Hematopoietic multipotent progenitor cell (in vitro differentiated cells): ENCODE measurements at regions not wholly inside any gene's neighbourhood (a gene's known extent, or its start where the extent isn't known, plus 50 kb on each side); places are given as distances from the start of the nearest gene placed in this dataset.
"Not testable (repeated sequence)": the region's sequence is repeated elsewhere in the genome, so short reads cannot be mapped to it uniquely, and the experiment has no call there.

Experiments
- DNase-seq, 3 donors: peaks; one replicate each; pipeline ENCODE4 v3.0.0-alpha.2; 2011 to 2015; ENCODE audit warnings: low read depth in 2 of 3, low spot score in 2 of 3

DNA sequence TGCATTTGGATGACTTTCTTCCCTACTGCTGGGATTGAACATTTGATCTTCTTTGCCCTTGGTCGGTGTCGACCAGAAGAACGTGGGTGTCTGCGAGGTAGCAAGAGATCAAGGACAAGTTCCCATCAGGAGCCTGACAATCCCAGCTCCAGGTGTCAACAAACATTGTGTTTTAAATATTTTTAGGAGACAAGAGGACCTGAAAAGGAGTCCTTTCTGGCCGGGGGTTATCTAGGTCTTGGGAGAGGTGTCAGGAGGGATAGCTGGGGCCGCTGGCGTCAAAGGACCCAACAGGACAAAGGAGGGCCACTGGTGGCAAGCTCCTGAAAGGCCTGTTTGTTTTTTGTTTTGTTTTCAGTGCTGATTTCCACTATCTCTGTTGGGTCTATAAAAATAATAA, 308.4 kb upstream of the ERCC4 start:
- no peak for DNase-seq

DNA sequence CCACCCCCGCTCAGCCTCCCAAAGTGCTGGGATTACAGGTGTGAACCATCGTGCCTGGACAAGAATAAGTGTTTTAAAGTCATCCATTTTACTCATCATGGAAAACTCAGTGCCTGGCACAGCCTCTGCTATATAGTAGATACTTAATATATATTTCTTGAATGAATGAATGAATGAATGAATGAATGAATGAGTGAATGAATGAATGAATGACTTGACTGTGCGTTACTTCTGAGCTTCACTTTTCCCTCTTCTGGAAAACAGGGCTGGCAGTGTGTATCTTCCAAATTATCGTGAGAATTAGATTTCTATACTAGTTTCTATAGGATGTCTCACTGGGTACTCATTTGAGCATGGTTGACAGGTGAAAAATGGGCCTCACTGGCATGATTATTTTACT, 307.3 kb upstream of the ERCC4 start:
- DNase-seq: no peak

DNA sequence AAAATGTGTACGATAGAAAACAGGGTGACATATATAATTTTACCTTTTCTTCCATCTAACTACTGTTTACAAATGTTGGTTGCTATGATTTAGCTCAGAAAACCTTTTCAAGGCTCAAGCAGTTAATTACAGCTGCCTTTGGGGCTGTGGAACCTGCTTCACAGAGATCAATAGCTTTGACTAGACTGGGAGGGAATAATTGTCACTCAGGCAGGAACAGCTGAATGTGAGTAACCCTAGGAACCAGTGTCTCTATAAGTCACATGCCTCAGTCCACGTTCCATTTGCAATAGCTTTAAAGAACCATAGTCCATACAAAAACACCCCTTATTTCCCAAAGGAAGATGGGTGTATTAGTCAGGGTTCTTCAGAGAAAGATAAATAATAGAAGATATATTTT, 306.8 kb upstream of the ERCC4 start:
- no peak for DNase-seq

DNA sequence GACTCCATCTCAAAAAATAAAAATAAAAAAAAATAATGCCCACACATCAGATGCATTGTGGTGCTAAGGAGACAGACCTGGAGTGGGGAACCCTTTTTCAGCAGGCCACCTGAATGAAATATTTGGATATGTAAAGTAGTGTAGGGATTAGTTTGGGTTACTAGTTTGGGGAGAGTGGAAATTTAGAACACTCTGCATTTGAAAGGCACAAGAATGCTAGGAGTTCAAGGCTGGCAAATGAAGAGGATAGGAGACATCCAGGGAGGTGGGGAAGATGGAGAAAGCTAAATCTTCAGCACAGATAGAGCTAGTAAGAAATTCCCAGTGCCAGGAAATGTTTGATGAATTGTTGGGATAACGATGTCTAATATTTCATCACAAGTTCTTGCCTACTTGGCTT, 298.3 kb upstream of the ERCC4 start:
- DNase-seq: no peak

DNA sequence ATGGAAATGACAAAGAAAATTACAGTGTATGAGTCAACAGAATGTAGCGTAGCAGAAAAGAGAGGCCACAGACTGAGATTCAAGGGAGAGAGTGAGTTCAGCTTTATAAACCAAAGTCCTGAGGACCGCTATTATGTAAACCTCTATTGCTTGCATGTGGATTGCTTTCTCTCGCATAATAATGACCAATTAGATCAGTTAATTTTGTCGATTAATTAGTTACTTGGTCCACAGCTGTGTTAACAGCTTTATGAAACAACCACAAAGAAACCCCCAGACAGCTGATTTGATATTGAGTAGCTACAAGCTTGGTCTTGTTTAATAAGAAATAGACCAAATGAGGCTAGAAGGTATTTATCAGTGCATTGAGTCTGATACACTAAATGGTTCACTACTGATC, 291.8 kb upstream of the ERCC4 start:
- DNase-seq: no peak

DNA sequence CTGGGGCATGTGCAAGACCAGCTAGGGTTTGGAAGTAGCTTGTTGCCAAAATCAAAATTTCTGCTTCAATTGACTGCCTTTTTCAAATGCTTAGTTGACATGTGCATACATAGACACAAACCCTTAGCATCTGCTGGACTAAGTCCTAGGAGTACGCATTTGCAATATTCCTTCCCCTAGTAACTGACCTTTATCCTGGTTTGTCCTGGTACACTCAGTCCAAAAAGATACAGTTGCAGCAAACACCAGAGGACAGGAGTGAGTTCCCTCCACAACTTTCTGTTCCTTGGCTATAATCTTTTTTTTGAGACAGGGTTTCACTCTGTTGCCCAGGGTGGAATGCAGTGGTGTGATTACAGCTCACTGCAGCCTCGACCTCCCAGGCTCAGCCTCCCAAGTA, 290.2 kb upstream of the ERCC4 start:
- no peak for DNase-seq

DNA sequence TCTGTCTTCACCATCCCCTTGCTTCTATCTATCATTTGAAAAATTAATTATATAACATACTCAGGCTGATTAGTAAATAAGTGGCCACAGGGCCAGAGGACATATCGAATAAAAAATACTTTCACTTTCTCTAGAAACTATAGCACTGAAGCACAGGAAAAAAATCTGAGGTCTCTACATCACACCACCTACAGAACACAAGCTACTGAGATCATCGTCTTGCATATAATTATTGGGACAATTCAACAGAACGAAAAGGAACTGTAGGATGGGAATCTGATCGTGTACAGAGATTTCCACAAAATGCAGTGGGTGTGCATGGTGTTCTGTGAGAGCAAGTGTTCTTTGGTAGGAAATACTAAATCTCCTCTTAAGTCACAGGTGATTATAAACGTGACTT, 289.6 kb upstream of the ERCC4 start:
- DNase-seq: no peak

DNA sequence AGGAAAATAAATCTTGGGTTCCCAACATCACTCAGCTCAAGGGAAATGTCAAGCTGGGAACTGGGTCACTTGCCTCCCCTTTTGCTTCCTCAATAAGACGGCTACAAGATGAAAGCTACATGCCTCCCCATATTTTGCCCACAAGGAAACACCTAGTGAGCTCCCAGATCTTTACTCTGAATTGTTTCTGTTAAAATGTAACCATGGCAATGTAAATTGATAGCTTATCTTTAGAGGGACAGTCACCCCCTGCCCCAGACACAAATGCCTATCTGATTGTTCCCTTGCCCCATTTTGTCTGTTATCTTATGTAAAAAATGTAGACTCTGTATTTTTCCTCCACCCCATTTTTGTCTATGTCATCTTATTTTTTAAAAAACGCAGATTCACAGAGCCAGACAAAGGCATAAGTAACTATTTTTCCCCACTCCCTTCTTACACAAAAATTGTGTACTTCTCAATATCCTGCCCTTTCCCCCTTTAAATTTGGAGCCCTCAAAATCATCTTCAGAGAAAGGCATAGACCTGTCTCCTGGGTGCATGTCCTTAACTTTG, 288.7 kb upstream of the ERCC4 start:
- no peak for DNase-seq

DNA sequence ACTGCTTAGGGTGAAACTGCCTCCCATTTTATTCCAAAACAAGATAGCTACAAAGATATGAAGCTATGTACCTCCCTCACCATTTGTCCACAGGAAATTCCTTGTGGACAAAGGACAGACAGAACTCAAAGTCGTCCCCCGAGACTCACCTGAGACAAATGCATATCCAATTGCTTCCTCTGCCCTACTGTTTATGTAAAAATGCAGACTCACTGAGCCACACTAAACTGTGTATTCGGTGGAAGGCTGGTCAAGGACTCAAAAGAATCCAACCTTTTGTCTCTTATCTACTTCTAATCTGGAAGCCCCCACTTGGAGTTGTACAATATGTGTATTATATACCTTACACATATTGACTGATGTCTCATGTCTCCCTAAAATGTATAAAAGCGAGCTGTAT, 288.0 kb upstream of the ERCC4 start:
- no peak for DNase-seq

DNA sequence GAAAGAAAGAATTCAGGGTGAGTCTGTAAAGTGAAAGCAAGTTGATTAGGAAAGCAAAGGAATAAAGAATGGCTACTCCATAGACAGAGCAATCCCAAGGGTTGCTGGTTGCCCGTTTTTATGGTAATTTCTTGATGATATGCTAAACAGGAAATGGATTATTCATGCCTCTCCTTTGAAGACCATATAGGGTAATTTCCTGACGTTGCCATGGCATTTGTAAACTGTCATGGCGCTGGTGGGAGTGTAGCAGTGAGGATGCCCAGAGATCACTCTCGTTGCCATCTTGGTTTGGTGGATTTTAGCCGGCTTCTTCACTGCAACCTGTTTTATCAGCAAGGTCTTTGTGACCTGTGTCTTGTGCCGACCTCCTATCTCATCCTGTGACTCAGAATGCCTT, 287.4 kb upstream of the ERCC4 start:
- not testable (repeated sequence) for DNase-seq

DNA sequence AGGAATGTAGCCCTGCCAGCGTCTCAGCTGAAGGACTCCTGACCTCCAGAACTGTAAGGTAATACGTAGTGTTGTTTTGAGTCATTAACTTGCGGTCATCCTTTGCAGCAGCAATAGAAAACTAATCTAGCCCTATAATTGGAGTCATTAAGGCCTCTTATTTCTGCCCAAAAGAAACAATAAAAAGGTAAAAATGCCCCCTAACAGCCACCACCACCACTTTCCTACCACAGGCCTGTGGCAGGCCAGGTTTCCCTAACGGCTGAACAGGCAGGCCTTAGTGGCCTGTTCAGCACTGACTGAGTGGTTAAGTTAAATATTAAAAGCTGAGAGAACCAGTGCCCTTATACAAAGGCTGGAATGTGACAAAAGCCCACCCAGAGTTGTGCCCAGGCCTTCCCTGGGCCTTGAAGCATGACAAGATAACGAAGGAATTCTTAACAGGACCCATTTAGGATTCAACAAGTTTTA, 286.5 kb upstream of the ERCC4 start:
- DNase-seq: no peak

DNA sequence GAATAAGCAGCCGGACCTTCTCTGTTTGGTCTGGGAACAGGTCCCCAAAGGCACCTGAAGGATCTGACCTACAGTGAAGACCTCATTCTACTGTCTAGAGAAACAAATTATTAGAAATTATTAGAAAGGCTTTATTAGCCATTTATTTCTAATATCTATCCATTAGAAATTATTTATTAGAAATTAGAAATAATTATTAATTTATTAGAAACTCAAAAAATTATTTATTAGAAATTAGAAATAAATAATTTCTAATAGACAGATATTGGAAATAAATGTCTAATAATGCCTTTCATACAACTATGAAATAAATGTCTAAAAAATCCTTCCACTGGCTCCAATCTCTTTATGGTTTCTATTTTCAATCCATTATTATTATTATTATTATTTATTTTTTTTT, 285.7 kb upstream of the ERCC4 start:
- DNase-seq: no peak

DNA sequence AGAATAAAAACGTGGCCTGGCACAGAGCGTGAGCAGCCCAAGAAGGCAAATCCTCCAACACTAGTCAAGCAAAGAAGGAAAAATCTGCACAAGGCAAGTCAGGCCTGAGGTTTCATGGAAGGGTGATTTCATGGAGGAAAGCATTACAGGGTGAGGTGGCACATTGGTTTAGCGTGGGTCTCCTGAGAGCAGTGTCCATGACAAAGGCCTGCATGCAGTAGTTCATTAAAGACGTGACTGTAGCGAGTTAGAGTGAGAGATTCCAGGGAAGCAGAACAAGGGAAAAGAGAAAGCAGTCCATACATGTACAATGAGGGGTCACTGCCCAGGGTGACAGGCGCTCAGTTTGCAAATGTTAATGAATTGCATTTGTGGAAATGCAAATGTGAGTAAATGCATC, 285.0 kb upstream of the ERCC4 start:
- no peak for DNase-seq

DNA sequence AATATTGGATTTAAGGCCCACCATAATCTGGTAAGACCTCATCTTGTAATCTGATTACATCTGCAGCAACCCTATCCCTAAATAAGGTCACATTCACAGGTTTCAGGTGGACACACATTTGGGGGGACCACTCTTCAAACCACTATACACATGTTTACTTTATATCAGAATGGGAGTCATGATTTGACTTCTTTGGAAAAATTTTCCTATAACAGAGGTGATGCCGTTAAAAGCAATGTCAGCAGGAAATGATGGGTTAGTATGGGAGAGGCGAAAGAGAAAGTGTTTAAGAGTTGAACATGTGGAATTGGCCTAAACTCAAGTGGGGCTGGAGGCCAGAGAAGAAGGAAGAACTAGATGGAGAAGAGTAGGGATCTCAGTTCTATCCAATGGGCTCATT, 281.7 kb upstream of the ERCC4 start:
- DNase-seq: no peak

DNA sequence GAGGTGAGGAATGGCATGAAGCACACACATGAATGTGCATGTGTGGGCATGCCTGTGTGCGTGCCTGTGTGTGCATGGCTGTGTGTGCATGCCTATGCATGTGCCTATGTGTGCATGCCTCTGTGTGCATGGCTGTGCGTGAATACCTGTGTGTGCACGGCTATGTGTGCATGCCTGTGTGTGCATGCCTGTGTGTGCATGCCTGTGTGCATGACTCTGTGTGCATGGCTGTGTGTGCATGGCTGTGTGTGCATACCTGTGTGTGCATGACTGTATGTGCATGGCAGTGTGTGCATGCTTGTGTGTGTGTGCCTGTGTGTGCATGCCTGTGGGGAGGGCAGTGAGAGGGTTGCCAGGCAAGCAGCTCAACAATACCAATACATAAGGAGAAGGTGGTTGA, 276.5 kb upstream of the ERCC4 start:
- DNase-seq: no peak

DNA sequence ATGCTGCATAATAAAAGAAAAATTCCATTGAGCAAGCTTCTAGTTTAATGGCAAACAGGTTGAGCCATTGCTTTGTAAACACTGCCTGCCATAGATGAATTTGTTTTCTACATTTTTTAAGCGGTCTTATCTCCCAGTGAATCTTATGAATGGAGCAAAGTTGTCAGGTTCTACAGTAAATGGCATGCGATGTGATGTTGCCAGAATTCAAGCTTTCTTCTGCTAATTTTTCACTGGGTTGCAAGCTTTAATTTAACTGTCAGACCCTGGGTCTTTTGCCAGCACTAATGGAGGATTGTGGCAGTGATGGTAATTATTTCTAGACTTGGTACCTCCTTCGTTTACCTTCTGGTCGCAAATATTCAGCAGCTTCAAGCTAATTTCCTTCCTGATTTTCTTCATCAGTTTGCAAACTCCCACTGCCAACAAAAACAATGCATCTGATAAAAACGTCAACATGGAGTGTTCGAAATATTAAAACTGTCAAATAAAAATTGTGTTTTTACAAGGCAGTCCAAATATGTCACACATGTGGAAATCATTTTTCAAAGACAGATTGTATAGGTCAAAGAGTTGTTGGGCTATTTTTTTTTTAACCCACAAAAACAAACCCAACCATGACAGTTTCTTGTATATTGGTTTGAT, 274.2 kb upstream of the ERCC4 start:
- no peak for DNase-seq

DNA sequence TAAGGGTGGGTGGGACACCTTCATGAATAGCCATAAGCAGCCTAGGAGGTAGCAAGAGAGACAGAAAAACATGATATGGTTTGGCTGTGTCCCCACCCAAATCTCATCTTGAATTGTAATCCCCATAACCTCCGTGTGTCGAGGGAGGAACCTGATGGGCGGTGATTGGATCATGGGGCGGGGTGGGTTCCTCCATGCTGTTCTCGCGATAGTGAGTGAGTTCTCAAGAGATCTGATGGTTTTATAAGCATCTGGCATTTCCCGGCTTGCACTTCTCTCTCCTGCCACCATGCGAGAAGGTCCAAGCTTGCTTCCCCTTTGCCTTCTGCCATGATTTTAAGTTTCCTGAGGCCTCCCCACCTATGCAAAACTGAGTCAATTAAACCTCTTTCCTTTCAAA, 259.1 kb upstream of the ERCC4 start:
- no peak for DNase-seq

DNA sequence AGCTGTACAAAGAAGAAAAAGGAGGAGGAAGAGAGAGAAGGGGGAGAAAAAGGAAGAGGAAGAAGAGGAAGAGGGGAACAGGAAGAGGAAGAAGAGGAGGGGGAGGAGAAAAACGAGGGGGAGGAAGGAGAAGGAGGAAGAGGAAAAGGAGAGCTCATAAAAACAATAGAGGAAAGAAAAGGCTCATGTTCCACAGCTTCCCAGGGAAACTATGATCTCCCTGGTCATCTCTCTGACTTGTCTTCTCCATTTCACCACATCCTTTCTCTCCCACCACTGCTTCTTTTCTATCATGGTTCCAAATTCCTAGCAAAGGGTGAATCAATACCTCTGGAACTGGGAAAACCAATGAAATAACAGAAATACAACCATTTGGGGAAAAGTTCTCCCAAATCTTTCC, 254.1 kb upstream of the ERCC4 start:
- DNase-seq: no peak

DNA sequence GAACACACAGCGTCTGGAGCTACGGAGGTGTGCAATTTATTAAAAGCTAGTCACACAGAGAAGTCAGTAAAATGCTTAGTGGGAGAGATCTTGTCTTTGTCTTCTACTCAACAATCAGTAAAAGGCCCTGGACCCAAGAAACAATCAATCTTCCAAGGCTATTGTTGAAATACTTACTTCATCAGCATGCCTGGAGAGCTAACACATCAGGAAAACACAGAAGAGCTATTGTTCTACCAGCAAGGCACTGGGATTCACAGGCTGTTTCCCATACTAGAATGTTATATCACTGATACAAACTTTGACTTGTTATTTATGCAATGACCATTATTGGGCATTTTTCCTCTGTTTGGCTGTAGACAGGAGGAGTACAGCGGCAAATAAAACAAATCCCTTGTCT, 247.8 kb upstream of the ERCC4 start:
- no peak for DNase-seq

DNA sequence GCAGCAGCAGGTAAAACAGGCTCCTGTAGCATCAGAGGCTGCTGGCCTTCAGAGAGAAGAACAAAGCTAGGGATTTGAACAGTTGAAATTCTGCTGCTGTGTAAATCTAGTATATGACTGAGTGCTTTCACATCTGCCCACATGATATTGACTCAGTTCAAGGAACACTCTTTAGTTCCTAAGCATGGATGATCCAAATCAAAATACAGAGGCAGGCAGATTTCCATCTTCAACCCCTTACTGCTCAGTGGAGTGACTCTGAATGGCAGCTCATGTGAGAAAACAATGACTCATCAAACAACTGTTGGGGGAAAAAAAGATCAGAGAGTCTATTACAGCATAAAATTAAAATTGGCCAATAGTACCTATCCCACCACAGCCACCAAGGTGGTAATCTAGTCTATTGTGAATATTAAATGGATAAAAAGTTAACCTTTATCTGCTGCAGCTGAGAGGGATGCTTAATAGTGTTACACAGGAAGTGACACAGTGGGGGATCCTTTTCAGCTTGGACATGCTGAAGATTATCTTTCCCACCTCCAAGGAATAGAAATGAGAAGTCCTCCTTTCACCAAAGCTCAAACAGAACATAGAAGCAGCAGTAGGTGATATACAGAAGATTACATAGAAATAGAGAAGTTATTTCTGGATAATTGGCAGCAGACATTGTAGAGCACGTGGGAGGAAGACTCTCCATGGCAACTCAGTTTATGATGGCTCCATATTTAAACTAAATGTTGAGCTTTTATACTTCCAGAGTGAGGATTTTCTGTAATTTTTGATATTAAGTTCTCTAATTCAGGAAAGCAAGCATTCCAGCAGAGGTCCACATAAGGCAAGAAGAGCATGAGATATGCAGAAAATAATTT, 239.7 kb upstream of the ERCC4 start:
- DNase-seq: no peak

DNA sequence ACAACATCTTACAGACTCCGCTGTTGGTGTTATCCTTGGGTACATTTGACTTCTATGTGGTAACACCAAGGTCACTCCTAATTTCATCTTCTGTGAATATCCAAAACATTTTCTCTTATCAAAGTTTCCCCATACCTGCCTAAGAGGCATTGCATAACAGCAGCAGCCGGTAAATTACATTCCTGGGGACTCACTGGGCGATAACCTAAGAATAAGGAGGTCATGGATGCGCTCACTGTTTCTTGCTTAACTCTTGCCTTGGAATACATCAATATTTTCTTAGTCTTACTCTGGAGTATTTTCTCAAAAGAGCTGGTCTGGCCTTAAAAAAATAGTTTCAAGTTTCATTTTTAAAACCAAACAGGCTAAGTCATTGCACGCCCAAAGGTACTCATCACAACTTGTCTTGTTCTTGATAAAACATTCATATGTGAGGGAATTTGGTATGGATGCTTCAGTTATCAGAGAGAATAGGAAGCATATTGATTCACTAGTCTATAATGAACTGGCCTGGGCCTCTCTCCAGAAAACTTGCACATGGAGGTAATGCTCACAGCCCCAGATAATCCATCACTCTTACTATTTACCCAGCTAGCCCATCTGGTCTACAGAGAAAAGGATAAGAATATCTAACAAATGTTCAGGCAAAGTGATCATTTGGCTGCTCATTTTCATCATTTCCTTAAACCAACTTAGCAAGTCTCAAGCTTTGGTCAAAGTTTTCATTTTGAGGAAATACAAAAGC, 235.0 kb upstream of the ERCC4 start:
- DNase-seq: no peak
